GM23338 (cell line): ENCODE measurements at regions not wholly inside any gene's neighbourhood (a gene's known extent, or its start where the extent isn't known, plus 50 kb on each side); places are given as distances from the start of the nearest gene placed in this dataset.

Source experiments
- ATAC-seq: fragments of 200-7000 bp; cut with Tn5 transposase; 3 replicates; pipeline ENCODE4 v1.9.1; 2020
- DNase-seq: peaks from one replicate; pipeline ENCODE4 v3.0.0-alpha.2; 2015; ENCODE audit warnings: low spot score
- H2AFZ ChIP-seq: fragments of 200-600 bp; sonication (generic); 2 replicates; pipeline ENCODE4 v1.8.0; 2016; ENCODE audit warnings: antibody characterized with exemption, mild to moderate bottlenecking, moderate library complexity
- H3F3A ChIP-seq: fragments of 200-600 bp; sonication (generic); replicated peaks from 2 replicates; pipeline ENCODE4 v1.8.0; 2017; ENCODE audit warnings: antibody characterized with exemption, mixed run types, low read depth
- H3K27ac ChIP-seq: fragments of 200-600 bp; sonication (generic); 2 replicates; pipeline ENCODE4 v1.6.1; 2016; ENCODE audit warnings: low read depth
- H3K27me3 ChIP-seq: fragments of 200-600 bp; sonication (generic); 2 replicates; pipeline ENCODE4 v1.8.0; 2016; ENCODE audit warnings: mild to moderate bottlenecking, mixed run types, moderate library complexity; ENCODE audit not compliant: insufficient read depth
- H3K36me3 ChIP-seq: fragments of 200-600 bp; sonication (generic); 2 replicates; pipeline ENCODE4 v1.8.0; 2016; ENCODE audit warnings: mild to moderate bottlenecking; ENCODE audit not compliant: insufficient read depth
- H3K4me1 ChIP-seq: fragments of 200-600 bp; sonication (generic); 2 replicates; pipeline ENCODE4 v1.8.0; 2016; ENCODE audit warnings: mild to moderate bottlenecking, moderate library complexity; ENCODE audit not compliant: insufficient read depth
- H3K4me2 ChIP-seq: fragments of 200-600 bp; sonication (generic); 2 replicates; pipeline ENCODE4 v1.7.1; 2017; ENCODE audit warnings: mixed run types
- H3K4me3 ChIP-seq: fragments of 200-600 bp; sonication (generic); 2 replicates; pipeline ENCODE4 v1.6.1; 2016; ENCODE audit warnings: mixed run types
- H3K79me2 ChIP-seq: fragments of 200-600 bp; sonication (generic); replicated peaks from 2 replicates; pipeline ENCODE4 v1.8.0; 2017; ENCODE audit warnings: mild to moderate bottlenecking; ENCODE audit not compliant: insufficient read depth
- H3K9me2 ChIP-seq: fragments of 200-600 bp; sonication (generic); 2 replicates; pipeline ENCODE4 v1.8.0; 2017; ENCODE audit not compliant: insufficient read depth
- H4K20me1 ChIP-seq: fragments of 200-600 bp; sonication (generic); replicated peaks from 2 replicates; pipeline ENCODE4 v1.8.0; 2017; ENCODE audit warnings: mild to moderate bottlenecking; ENCODE audit not compliant: insufficient read depth
- H3K27ac Mint-ChIP-seq: 2 replicates; pipeline ENCODE4 v1.8.0; 2020; ENCODE audit warnings: inconsistent platforms, mild to moderate bottlenecking, moderate library complexity, mixed read lengths
- H3K27me3 Mint-ChIP-seq: 3 replicates; pipeline ENCODE4 v1.8.0; 2022; ENCODE audit warnings: low read depth, mild to moderate bottlenecking, moderate library complexity, mixed read lengths, inconsistent platforms; ENCODE audit not compliant: insufficient read depth, poor library complexity
- H3K36me3 Mint-ChIP-seq: 3 replicates; pipeline ENCODE4 v1.8.0; 2021; ENCODE audit warnings: low read depth, mild to moderate bottlenecking, inconsistent platforms, moderate library complexity, mixed read lengths
- H3K4me1 Mint-ChIP-seq: 3 replicates; pipeline ENCODE4 v1.8.0; 2020; ENCODE audit warnings: mild to moderate bottlenecking, inconsistent platforms, mixed read lengths
- H3K4me3 Mint-ChIP-seq: 3 replicates; pipeline ENCODE4 v1.8.0; 2021; ENCODE audit warnings: moderate library complexity, mild to moderate bottlenecking, inconsistent platforms, mixed read lengths
- H3K9me3 Mint-ChIP-seq: 3 replicates; pipeline ENCODE4 v1.8.0; 2020; ENCODE audit warnings: moderate library complexity, mild to moderate bottlenecking, inconsistent platforms, mixed read lengths
- CREB1 ChIP-seq: fragments of 250-450 bp; sonication (Bioruptor Pico); IDR thresholded peaks from 2 replicates; pipeline ENCODE4 v1.5.0; 2020; ENCODE audit warnings: low read depth, mild to moderate bottlenecking, moderate library complexity
- CTCF ChIP-seq, 2 experiments: fragments of 200-600 bp in 1 of 2; sonication (generic) in 1 of 2; conservative IDR thresholded peaks; 2 replicates each; pipeline versions ENCODE4 v1.5.1 to v1.6.1; 2016 to 2017; ENCODE audit warnings: antibody characterized with exemption in 2 of 2, low read depth in 2 of 2, mild to moderate bottlenecking in 2 of 2, moderate library complexity in 1 of 2
- ETS1 ChIP-seq: IDR thresholded peaks from 2 replicates; pipeline ENCODE4 v1.6.1; 2016; ENCODE audit warnings: antibody characterized with exemption
- EZH2 ChIP-seq: fragments of 200-600 bp; sonication (generic); IDR thresholded peaks from one replicate; pipeline ENCODE4 v1.8.0; 2017; ENCODE audit warnings: antibody characterized with exemption, mild to moderate bottlenecking, low read depth; ENCODE audit not compliant: unreplicated experiment
- EZH2phosphoT487 ChIP-seq: fragments of 200-600 bp; sonication (generic); IDR thresholded peaks from one replicate; pipeline ENCODE4 v1.8.1; 2018; ENCODE audit warnings: antibody characterized with exemption; ENCODE audit not compliant: unreplicated experiment
- JUNB ChIP-seq: IDR thresholded peaks from one replicate; pipeline ENCODE4 v1.6.1; 2016; ENCODE audit warnings: antibody characterized with exemption; ENCODE audit not compliant: unreplicated experiment
- NANOG ChIP-seq: IDR thresholded peaks from 2 replicates; pipeline ENCODE4 v1.6.1; 2016; ENCODE audit warnings: antibody characterized with exemption, borderline replicate concordance
- POLR2AphosphoS5 ChIP-seq: IDR thresholded peaks from 2 replicates; pipeline ENCODE4 v1.6.1; 2016; ENCODE audit warnings: antibody characterized with exemption, low read depth
- REST ChIP-seq: IDR thresholded peaks from one replicate; pipeline ENCODE4 v1.6.1; 2018; ENCODE audit warnings: antibody characterized with exemption; ENCODE audit not compliant: unreplicated experiment
- STAT1 ChIP-seq: IDR thresholded peaks from one replicate; pipeline ENCODE4 v1.6.1; 2016; ENCODE audit warnings: antibody characterized with exemption; ENCODE audit not compliant: unreplicated experiment
- ZNF114 ChIP-seq: fragments of 250-450 bp; sonication (Bioruptor Pico); IDR thresholded peaks from 2 replicates; pipeline ENCODE4 v1.5.0; 2020; ENCODE audit warnings: mild to moderate bottlenecking, moderate library complexity
- ZNF331 ChIP-seq: fragments of 250-450 bp; sonication (Bioruptor Pico); IDR thresholded peaks from 2 replicates; pipeline ENCODE4 v1.5.0; 2020; ENCODE audit warnings: low read depth, mild to moderate bottlenecking, moderate library complexity
- ZNF462 ChIP-seq: fragments of 250-450 bp; sonication (Bioruptor Pico); IDR thresholded peaks from 2 replicates; pipeline ENCODE4 v1.5.0; 2020; ENCODE audit warnings: mild to moderate bottlenecking, moderate library complexity

- H3K4me3 Mint-ChIP-seq, result no peak overlapping the region
- ATAC-seq (no peak), DNase-seq (no peak)
- Histone ChIP-seq H3K79me2 (no peaks in the 10 kb centered on the region), H3K4me2 (no peak overlapping the region), H3F3A (no peaks in the 10 kb centered on the region), H4K20me1 (no peaks in the 10 kb centered on the region), H3K4me1 (no peaks in the 10 kb centered on the region), H3K36me3 (no peaks in the 10 kb centered on the region), H3K27ac (no peak overlapping the region), H3K4me3 (no peak overlapping the region), H3K27me3 (no peaks in the 10 kb centered on the region), H3K9me2 (no peaks in the 10 kb centered on the region), H2AFZ (no peak overlapping the region)
- no peaks in the 10 kb centered on the region for H3K27me3 Mint-ChIP-seq
- TF ChIP-seq NANOG, result no peak
- no peak for TF ChIP-seq ZNF331 (CRISPR knock-in tag)
- TF ChIP-seq CTCF (conservative IDR thresholded peaks at IDR 0.05; ENCODE audit: low read depth in 2 of 2), result no peak
- TF ChIP-seq ZNF114, result no peak
- TF ChIP-seq EZH2phosphoT487, result no peak
- no peak for TF ChIP-seq ZNF462
- TF ChIP-seq STAT1, result no peak
- TF ChIP-seq CREB1 (CRISPR knock-in tag), result no peak
- TF ChIP-seq EZH2, result no peak
- no peak for TF ChIP-seq JUNB
- TF ChIP-seq POLR2AphosphoS5, result no peak
- TF ChIP-seq ETS1, result no peak
- TF ChIP-seq REST, result no peak
- H3K9me3 Mint-ChIP-seq, result no peaks in the 10 kb centered on the region
- H3K36me3 Mint-ChIP-seq, result no peaks in the 10 kb centered on the region
- no peaks in the 10 kb centered on the region for H3K4me1 Mint-ChIP-seq
- H3K27ac Mint-ChIP-seq, result no peak overlapping the region
Measured at GRCh38 chr3:154734468-154734867, 304.5 kb upstream of the GPR149 start.
